ENCODE measurements at regions not wholly inside any gene's neighbourhood (a gene's known extent, or its start where the extent isn't known, plus 50 kb on each side); places are given as distances from the start of the nearest gene placed in this dataset.

DNA sequence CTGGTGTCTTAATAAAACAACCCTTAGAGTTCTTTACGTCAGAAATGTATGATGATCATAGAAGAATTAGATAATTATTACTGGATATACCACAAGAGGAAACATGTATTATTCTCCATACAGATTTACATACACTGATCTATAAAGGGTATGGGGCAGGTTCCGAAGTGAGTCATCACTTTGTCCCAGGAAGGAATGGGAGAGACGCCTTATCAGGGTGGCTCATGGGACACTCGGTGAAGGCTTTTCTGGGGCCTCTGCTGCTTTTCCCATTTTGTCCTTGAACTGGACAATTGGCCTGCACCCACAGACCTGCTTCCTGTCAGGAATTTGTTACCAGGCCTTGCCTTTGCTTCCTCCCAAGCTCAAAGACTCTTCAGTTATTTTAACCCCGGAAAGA is 233.8 kb upstream of the RUNX1 start:
- TF ChIP-seq EZH2 (IDR thresholded peaks at IDR 0.05; ENCODE audit: insufficient read depth, poor library complexity, severe bottlenecking), result no peak
- no peak for TF ChIP-seq EZH2phosphoT487 (IDR thresholded peaks at IDR 0.05; ENCODE audit: insufficient read depth, low read depth)
